MM.1S (cell line): ENCODE measurements at regions not wholly inside any gene's neighbourhood (a gene's known extent, or its start where the extent isn't known, plus 50 kb on each side); places are given as distances from the start of the nearest gene placed in this dataset.
"Not testable (repeated sequence)": the region's sequence is repeated elsewhere in the genome, so short reads cannot be mapped to it uniquely, and the experiment has no call there.

Source experiments
- DNase-seq: peaks from one replicate; pipeline ENCODE4 v3.0.0-alpha.2; 2015
- H2AFZ ChIP-seq: fragments of 300-600 bp; sonication (generic); 2 replicates; pipeline ENCODE4 v1.6.0; 2016; ENCODE audit warnings: antibody characterized with exemption, low read length
- H3F3A ChIP-seq: fragments of 300-600 bp; sonication (generic); 2 replicates; pipeline ENCODE4 v1.6.1; 2016; ENCODE audit warnings: mild to moderate bottlenecking, antibody characterized with exemption, low read length, moderate library complexity, mixed read lengths; ENCODE audit not compliant: insufficient read depth
- H3K27ac ChIP-seq: fragments of 300-600 bp; sonication (generic); 2 replicates; pipeline ENCODE4 v1.5.1; 2016; ENCODE audit warnings: mild to moderate bottlenecking, low read length
- H3K27me3 ChIP-seq: fragments of 300-600 bp; sonication (generic); replicated peaks from 2 replicates; pipeline ENCODE4 v1.6.0; 2016; ENCODE audit warnings: low read length; ENCODE audit not compliant: insufficient read depth
- H3K36me3 ChIP-seq: fragments of 300-600 bp; sonication (generic); replicated peaks from 2 replicates; pipeline ENCODE4 v1.6.1; 2016; ENCODE audit warnings: mild to moderate bottlenecking, low read length, mixed read lengths; ENCODE audit not compliant: insufficient read depth
- H3K4me1 ChIP-seq: fragments of 300-600 bp; sonication (generic); 2 replicates; pipeline ENCODE4 v1.6.1; 2016; ENCODE audit warnings: low read length, mixed read lengths
- H3K4me2 ChIP-seq: fragments of 300-600 bp; sonication (generic); 2 replicates; pipeline ENCODE4 v1.6.0; 2016; ENCODE audit warnings: low read depth, low read length
- H3K4me3 ChIP-seq: fragments of 300-600 bp; sonication (generic); 2 replicates; pipeline ENCODE4 v1.5.1; 2016; ENCODE audit warnings: low read length, mixed read lengths
- H3K79me2 ChIP-seq: fragments of 300-600 bp; sonication (generic); 2 replicates; pipeline ENCODE4 v1.6.1; 2016; ENCODE audit warnings: mixed run types, low read length, mixed read lengths
- H3K9ac ChIP-seq: fragments of 300-600 bp; sonication (generic); 2 replicates; pipeline ENCODE4 v1.6.1; 2016; ENCODE audit warnings: low read length, mixed read lengths
- H3K9me2 ChIP-seq: fragments of 300-600 bp; sonication (generic); replicated peaks from 2 replicates; pipeline ENCODE4 v1.6.1; 2016; ENCODE audit warnings: mild to moderate bottlenecking, low read length, mixed read lengths; ENCODE audit not compliant: insufficient read depth
- H3K9me3 ChIP-seq: fragments of 300-600 bp; sonication (generic); replicated peaks from 2 replicates; pipeline ENCODE4 v1.6.1; 2016; ENCODE audit warnings: mild to moderate bottlenecking, low read length, mixed read lengths; ENCODE audit not compliant: insufficient read depth
- H4K20me1 ChIP-seq: fragments of 300-600 bp; sonication (generic); 2 replicates; pipeline ENCODE4 v1.6.1; 2016; ENCODE audit warnings: mild to moderate bottlenecking, low read length, moderate library complexity, mixed read lengths; ENCODE audit not compliant: insufficient read depth
- EZH2 ChIP-seq: fragments of 300-600 bp; sonication (generic); optimal IDR thresholded peaks from 2 replicates; pipeline ENCODE3; 2017; ENCODE audit warnings: low read depth, mild to moderate bottlenecking, antibody characterized with exemption, low read length, mixed read lengths
- EZH2phosphoT487 ChIP-seq: fragments of 300-600 bp; sonication (generic); IDR thresholded peaks from 2 replicates; pipeline ENCODE4 v1.6.1; 2018; ENCODE audit warnings: antibody characterized with exemption, low read length
- TF ChIP-seq, protein P1 (sequence below): fragments of 300-600 bp; sonication (generic); IDR thresholded peaks from 2 replicates; pipeline ENCODE4 v1.5.1; 2016; ENCODE audit warnings: antibody characterized with exemption, low read length, mixed read lengths

DNA sequence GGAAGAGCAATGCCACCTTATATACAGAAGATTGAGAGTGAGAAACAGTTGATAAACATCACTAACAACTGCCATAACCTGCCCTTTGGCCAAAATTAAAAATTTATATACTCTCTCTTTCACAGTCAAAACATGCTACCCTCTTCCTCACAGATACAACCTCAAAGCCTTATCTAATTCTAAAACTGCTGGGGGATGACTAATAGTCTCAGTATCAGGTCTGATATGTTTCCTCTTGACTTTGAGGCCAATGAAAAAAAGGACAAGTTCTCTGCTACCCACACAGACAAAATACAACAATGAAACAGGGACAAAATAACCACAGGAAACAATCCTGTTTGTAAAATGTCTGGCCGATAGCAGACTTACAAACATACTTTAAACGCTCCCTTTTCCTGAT is 485.6 kb upstream of the NUDT12 start:
- no peaks in the 10 kb centered on the region for H3K9me2 ChIP-seq
- H3K36me3 ChIP-seq: no peaks in the 10 kb centered on the region
- H3K4me2 ChIP-seq: peak overlapping the region; percentile 18
- H3K4me1 ChIP-seq: peaks cover 22% of the 10 kb centered on the region
- H3F3A ChIP-seq: no peaks in the 10 kb centered on the region
- H3K27me3 ChIP-seq: no peaks in the 10 kb centered on the region
- TF ChIP-seq EZH2phosphoT487 (no peak), EZH2 (no peak)
- TF ChIP-seq, protein P1, sequence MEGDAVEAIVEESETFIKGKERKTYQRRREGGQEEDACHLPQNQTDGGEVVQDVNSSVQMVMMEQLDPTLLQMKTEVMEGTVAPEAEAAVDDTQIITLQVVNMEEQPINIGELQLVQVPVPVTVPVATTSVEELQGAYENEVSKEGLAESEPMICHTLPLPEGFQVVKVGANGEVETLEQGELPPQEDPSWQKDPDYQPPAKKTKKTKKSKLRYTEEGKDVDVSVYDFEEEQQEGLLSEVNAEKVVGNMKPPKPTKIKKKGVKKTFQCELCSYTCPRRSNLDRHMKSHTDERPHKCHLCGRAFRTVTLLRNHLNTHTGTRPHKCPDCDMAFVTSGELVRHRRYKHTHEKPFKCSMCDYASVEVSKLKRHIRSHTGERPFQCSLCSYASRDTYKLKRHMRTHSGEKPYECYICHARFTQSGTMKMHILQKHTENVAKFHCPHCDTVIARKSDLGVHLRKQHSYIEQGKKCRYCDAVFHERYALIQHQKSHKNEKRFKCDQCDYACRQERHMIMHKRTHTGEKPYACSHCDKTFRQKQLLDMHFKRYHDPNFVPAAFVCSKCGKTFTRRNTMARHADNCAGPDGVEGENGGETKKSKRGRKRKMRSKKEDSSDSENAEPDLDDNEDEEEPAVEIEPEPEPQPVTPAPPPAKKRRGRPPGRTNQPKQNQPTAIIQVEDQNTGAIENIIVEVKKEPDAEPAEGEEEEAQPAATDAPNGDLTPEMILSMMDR: no peak
- H4K20me1 ChIP-seq: no peaks in the 10 kb centered on the region
- H3K9ac ChIP-seq: no peak overlapping the region
- no peak overlapping the region for H3K4me3 ChIP-seq
- H3K9me3 ChIP-seq: no peaks in the 10 kb centered on the region
- H3K27ac ChIP-seq: no peak overlapping the region
- no peaks in the 10 kb centered on the region for H3K79me2 ChIP-seq
- DNase-seq: peak; percentile 33
- no peak overlapping the region for H2AFZ ChIP-seq

DNA sequence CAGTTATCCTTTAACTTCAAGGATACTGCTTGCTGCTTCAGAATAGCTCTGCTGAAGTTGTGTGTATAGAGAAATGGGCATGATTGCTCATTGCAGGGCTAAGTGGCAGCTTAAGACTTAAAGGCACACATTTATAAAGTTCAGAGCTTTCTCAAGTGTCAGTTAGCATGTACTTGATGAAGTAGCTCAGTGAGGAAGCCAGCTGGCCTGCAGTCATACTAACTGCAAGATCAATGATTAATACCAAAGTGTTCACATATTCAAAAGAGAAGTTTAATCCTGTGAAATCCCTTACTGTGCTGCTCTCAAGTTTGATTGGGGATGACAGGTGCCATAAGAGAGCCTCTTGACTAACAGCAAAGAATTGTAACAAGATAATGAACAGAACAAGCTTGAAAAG is 483.4 kb upstream of the NUDT12 start:
- no peaks in the 10 kb centered on the region for H4K20me1 ChIP-seq
- no peak for TF ChIP-seq EZH2phosphoT487
- TF ChIP-seq, protein P1: no peak
- no peak for TF ChIP-seq EZH2
- H3F3A ChIP-seq: no peaks in the 10 kb centered on the region
- no peak for DNase-seq
- H3K4me1 ChIP-seq: peaks cover 14% of the 10 kb centered on the region
- H3K4me2 ChIP-seq: no peak overlapping the region
- no peak overlapping the region for H3K27ac ChIP-seq
- H3K36me3 ChIP-seq: no peaks in the 10 kb centered on the region
- no peak overlapping the region for H3K9ac ChIP-seq
- no peaks in the 10 kb centered on the region for H3K27me3 ChIP-seq
- no peaks in the 10 kb centered on the region for H3K9me2 ChIP-seq
- H2AFZ ChIP-seq: no peak overlapping the region
- no peaks in the 10 kb centered on the region for H3K79me2 ChIP-seq
- no peak overlapping the region for H3K4me3 ChIP-seq
- no peaks in the 10 kb centered on the region for H3K9me3 ChIP-seq

DNA sequence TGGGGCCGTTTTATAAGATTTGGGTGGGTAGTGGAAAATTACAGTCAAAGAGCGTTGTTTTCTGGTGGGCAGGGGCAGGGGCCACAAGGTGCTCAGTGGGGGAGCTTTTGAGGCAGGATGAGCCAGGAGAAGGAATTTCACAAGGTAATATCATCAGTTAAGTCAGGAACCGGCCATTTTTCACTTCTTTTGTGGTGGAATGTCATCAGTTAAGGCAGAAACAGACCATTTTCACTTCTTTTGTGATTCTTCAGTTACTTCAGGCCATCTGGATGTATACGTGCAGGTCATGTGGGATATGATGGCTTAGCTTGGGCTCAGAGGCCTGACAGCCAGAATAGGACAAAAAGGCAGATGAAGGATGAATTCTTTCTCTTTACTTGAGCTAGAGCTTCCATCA is 477.3 kb upstream of the NUDT12 start:
- H3K4me1 ChIP-seq, H3K9me3 ChIP-seq, H4K20me1 ChIP-seq, H2AFZ ChIP-seq, H3K27ac ChIP-seq, H3K9ac ChIP-seq, H3K4me3 ChIP-seq, H3K4me2 ChIP-seq, H3K36me3 ChIP-seq, H3K27me3 ChIP-seq, DNase-seq, H3F3A ChIP-seq, H3K9me2 ChIP-seq, H3K79me2 ChIP-seq: not testable (repeated sequence)

DNA sequence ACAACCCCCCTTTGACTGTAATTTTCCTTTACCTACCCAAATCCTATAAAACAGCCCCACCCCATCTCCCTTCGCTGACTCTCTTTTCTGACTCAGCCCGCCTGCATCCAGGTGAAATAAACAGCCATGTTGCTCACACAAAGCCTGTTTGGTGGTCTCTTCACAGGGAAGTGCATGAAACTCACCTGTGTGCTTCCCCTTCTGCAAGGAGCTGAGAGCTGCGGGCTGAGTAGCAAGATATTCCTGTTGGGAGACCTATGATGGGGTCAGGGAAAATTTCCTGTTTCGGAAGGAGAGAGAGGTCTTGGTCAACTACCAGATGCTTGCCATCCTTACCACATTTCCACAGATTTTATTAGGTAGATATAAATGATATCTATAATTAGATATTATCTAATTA is 474.5 kb upstream of the NUDT12 start:
- not testable (repeated sequence) for H3K9me2 ChIP-seq, H3K4me1 ChIP-seq, H3K9ac ChIP-seq, H3K27ac ChIP-seq, H3K27me3 ChIP-seq, H2AFZ ChIP-seq, DNase-seq, H3K4me3 ChIP-seq, H3K9me3 ChIP-seq, H3K4me2 ChIP-seq, H4K20me1 ChIP-seq, H3F3A ChIP-seq, H3K36me3 ChIP-seq, H3K79me2 ChIP-seq

DNA sequence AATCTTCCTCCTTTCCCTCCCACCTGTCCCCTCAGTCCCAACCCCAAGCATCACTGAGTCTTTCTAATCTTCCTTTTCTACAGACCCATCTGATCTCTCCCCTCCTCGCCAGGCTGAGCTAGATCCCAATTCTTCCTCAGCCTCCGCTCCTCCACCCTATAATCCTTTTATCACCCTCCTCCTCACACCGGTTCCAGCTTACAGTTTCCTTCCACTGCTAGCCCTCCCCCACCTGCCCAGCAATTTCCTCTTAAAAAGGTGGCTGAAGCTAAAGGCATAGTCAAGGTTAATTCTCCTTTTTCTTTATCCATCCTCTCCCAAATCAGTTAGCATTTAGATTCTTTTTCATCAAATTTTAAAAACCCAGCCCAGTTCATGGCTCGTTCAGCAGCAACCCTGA is 470.6 kb upstream of the NUDT12 start:
- not testable (repeated sequence) for DNase-seq, H3K4me2 ChIP-seq, H3K9me2 ChIP-seq, H3K36me3 ChIP-seq, H4K20me1 ChIP-seq, H3K4me1 ChIP-seq, H3K27me3 ChIP-seq, H3K9ac ChIP-seq, H3K9me3 ChIP-seq, H3K4me3 ChIP-seq, H2AFZ ChIP-seq, H3K79me2 ChIP-seq, H3F3A ChIP-seq, H3K27ac ChIP-seq
